Stimulated activated CD4-positive, alpha-beta T cell treated with anti-CD3 and anti-CD28 coated beads, Interleukin-4, amount 100 ng/mL, for 4 hours (primary cell): ENCODE measurements at regions not wholly inside any gene's neighbourhood (a gene's known extent, or its start where the extent isn't known, plus 50 kb on each side); places are given as distances from the start of the nearest gene placed in this dataset.

Experiments
- DNase-seq, 2 experiments: peaks; one replicate each; pipeline ENCODE4 v3.0.0-alpha.2; 2020

- DNase-seq = no peak
Observed at GRCh38 chr9:113646946-113647914, 183.7 kb downstream of the RGS3 start.

- no peak for DNase-seq
Observed at GRCh38 chr9:113648048-113648447, 184.5 kb downstream of the RGS3 start.

- no peak for DNase-seq
Observed at GRCh38 chr9:113648586-113648985, 185.1 kb downstream of the RGS3 start.

GRCh38 chr9:113649054-113649453, 185.5 kb downstream of the RGS3 start:
- DNase-seq = no peak

GRCh38 chr9:113649855-113650206, 186.3 kb downstream of the RGS3 start:
- no peak for DNase-seq

GRCh38 chr9:113650207-113651131, 186.9 kb downstream of the RGS3 start:
- no peak for DNase-seq

GRCh38 chr9:113651896-113652295, 188.4 kb downstream of the RGS3 start:
- DNase-seq = no peak

GRCh38 chr9:113652355-113653152, 189.0 kb downstream of the RGS3 start:
- DNase-seq = no peak

- no peak for DNase-seq
Observed at GRCh38 chr9:113653746-113654604, 190.4 kb downstream of the RGS3 start.

- DNase-seq = no peak
Observed at GRCh38 chr9:113654605-113655428, 191.3 kb downstream of the RGS3 start.

- no peak for DNase-seq
Observed at GRCh38 chr9:113656771-113657670, 193.5 kb downstream of the RGS3 start.

GRCh38 chr9:113657765-113658544, 194.4 kb downstream of the RGS3 start:
- peak; percentile 61 to 78 for DNase-seq

GRCh38 chr9:113658545-113658895, 195.0 kb downstream of the RGS3 start:
- no peak for DNase-seq

- no peak for DNase-seq
Observed at GRCh38 chr9:113659039-113659438, 195.5 kb downstream of the RGS3 start.

GRCh38 chr9:113659740-113660139, 196.2 kb downstream of the RGS3 start:
- no peak for DNase-seq

- no peak for DNase-seq
Observed at GRCh38 chr9:113660196-113660595, 196.7 kb downstream of the RGS3 start.

GRCh38 chr9:113661074-113661473, 197.5 kb downstream of the RGS3 start:
- no peak for DNase-seq

- no peak for DNase-seq
Observed at GRCh38 chr9:113664181-113664875, 200.8 kb downstream of the RGS3 start.
